IMR-90 (cell line): ENCODE measurements at regions not wholly inside any gene's neighbourhood (a gene's known extent, or its start where the extent isn't known, plus 50 kb on each side); places are given as distances from the start of the nearest gene placed in this dataset.
A peak's percentile ranks its signal among the peaks of the same experiment; 100 is the strongest.

Experiments
- ATAC-seq: fragments of 200-7000 bp; cut with Tn5 transposase; 2 replicates; pipeline ENCODE4 v1.9.1; 2020; ENCODE audit warnings: low read depth, mild to moderate bottlenecking, moderate library complexity
- BruUV-seq: library from RNA; stranded (reverse); fragments of 400-500 nt; replicated peaks from 2 replicates; lab custom pipeline; 2021; lab: Mats Ljungman, UMichigan
- CTCF ChIA-PET: fragments of 300-600 bp; formaldehyde crosslinking; extraction: SDS; loops from one replicate; lab custom pipeline; 2021; ENCODE audit warnings: antibody characterized with exemption; lab: Yijun Ruan, JAX
- POLR2A ChIA-PET: fragments of 300-600 bp; sonication (Branson Sonifier 250); formaldehyde crosslinking; loops from one replicate; lab custom pipeline; 2022; ENCODE audit warnings: antibody characterized with exemption; ENCODE audit not compliant: unreplicated experiment; lab: Charles Lee
- DNase-seq: peaks from one replicate; pipeline ENCODE4 v3.0.0; 2013
- H2AFZ ChIP-seq: replicated peaks from 2 replicates; pipeline ENCODE3; 2013; ENCODE audit warnings: low read length, mild to moderate bottlenecking; ENCODE audit not compliant: poor library complexity
- H2AK5ac ChIP-seq: 2 replicates; pipeline ENCODE4 v1.6.1; 2013; ENCODE audit warnings: low read depth, low read length, inconsistent platforms
- H2AK9ac ChIP-seq: replicated peaks from 2 replicates; pipeline ENCODE3; 2013; ENCODE audit warnings: mild to moderate bottlenecking, low read depth, low read length, moderate library complexity; ENCODE audit not compliant: poor library complexity
- H2BK120ac ChIP-seq: 2 replicates; pipeline ENCODE4 v1.6.1; 2013; ENCODE audit warnings: low read depth, low read length, inconsistent platforms
- H2BK15ac ChIP-seq: 3 replicates; pipeline ENCODE4 v1.6.1; 2013; ENCODE audit warnings: low read depth, low read length, inconsistent platforms
- H2BK20ac ChIP-seq: 2 replicates; pipeline ENCODE4 v1.6.1; 2013; ENCODE audit warnings: low read depth, mild to moderate bottlenecking, inconsistent platforms, low read length, moderate library complexity
- H2BK5ac ChIP-seq: 2 replicates; pipeline ENCODE4 v1.6.1; 2013; ENCODE audit warnings: mild to moderate bottlenecking, low read depth, low read length, inconsistent platforms; ENCODE audit not compliant: poor library complexity, severe bottlenecking
- H3K14ac ChIP-seq: replicated peaks from 2 replicates; pipeline ENCODE4 v1.6.1; 2013; ENCODE audit warnings: low read depth, low read length, inconsistent platforms
- H3K18ac ChIP-seq: 2 replicates; pipeline ENCODE4 v1.6.1; 2013; ENCODE audit warnings: low read depth, low read length, control low read depth
- H3K23ac ChIP-seq: 2 replicates; pipeline ENCODE4 v1.6.1; 2013; ENCODE audit warnings: low read depth, low read length, inconsistent platforms
- H3K27ac ChIP-seq: 2 replicates; pipeline ENCODE4 v1.5.1; 2013; ENCODE audit warnings: mild to moderate bottlenecking, control low read depth, low read length; ENCODE audit not compliant: insufficient read depth
- H3K27me3 ChIP-seq: 2 replicates; pipeline ENCODE4 v1.6.1; 2013; ENCODE audit warnings: low read length; ENCODE audit not compliant: control insufficient read depth, insufficient read depth
- H3K36me3 ChIP-seq: 2 replicates; pipeline ENCODE4 v1.6.1; 2013; ENCODE audit warnings: low read length, mixed read lengths; ENCODE audit not compliant: control insufficient read depth, insufficient read depth
- H3K4ac ChIP-seq: 2 replicates; pipeline ENCODE4 v1.6.1; 2013; ENCODE audit warnings: low read depth, low read length, inconsistent platforms
- H3K4me1 ChIP-seq: 2 replicates; pipeline ENCODE4 v1.6.1; 2013; ENCODE audit warnings: low read length, mixed read lengths; ENCODE audit not compliant: control insufficient read depth, insufficient read depth
- H3K4me2 ChIP-seq: 2 replicates; pipeline ENCODE4 v1.6.1; 2013; ENCODE audit warnings: low read depth, mild to moderate bottlenecking, control low read depth, low read length, moderate library complexity
- H3K4me3 ChIP-seq: 2 replicates; pipeline ENCODE4 v1.5.1; 2013; ENCODE audit warnings: low read depth, mild to moderate bottlenecking, control low read depth, low read length, moderate library complexity; ENCODE audit not compliant: insufficient read depth
- H3K56ac ChIP-seq: 2 replicates; pipeline ENCODE4 v1.6.1; 2013; ENCODE audit warnings: low read length, inconsistent platforms; ENCODE audit not compliant: insufficient read depth; ENCODE audit errors: extremely low read depth
- H3K79me1 ChIP-seq, 2 experiments: 2 replicates each; pipeline ENCODE4 v1.6.1; 2013; ENCODE audit warnings: low read length in 2 of 2, inconsistent platforms in 1 of 2, low read depth in 1 of 2
- H3K9ac ChIP-seq: 2 replicates; pipeline ENCODE4 v1.6.1; 2013; ENCODE audit warnings: low read depth, low read length, control low read depth
- H3K9me1 ChIP-seq: 2 replicates; pipeline ENCODE4 v1.6.1; 2013; ENCODE audit warnings: low read length, inconsistent platforms; ENCODE audit not compliant: insufficient read depth
- H3K9me3 ChIP-seq: 2 replicates; pipeline ENCODE4 v1.6.1; 2013; ENCODE audit warnings: low read length; ENCODE audit not compliant: control insufficient read depth, insufficient read depth
- H4K20me1 ChIP-seq: 2 replicates; pipeline ENCODE4 v1.6.1; 2013; ENCODE audit warnings: low read length, inconsistent platforms; ENCODE audit not compliant: insufficient read depth
- H4K5ac ChIP-seq: 2 replicates; pipeline ENCODE4 v1.6.1; 2013; ENCODE audit warnings: mild to moderate bottlenecking, low read depth, low read length, control low read depth
- H4K8ac ChIP-seq, 2 experiments: 2 replicates each; pipeline ENCODE4 v1.6.1; 2013; ENCODE audit warnings: low read depth in 2 of 2, low read length in 2 of 2, control low read depth in 1 of 2, inconsistent platforms in 1 of 2
- H4K91ac ChIP-seq: 2 replicates; pipeline ENCODE4 v1.6.1; 2013; ENCODE audit warnings: low read depth, low read length, inconsistent platforms; ENCODE audit not compliant: insufficient read depth
- CHD1 ChIP-seq: IDR thresholded peaks from 2 replicates; pipeline ENCODE4 v1.6.1; 2012; ENCODE audit warnings: low read depth, low read length, improper control_type of control experiment
- CTCF ChIP-seq: conservative IDR thresholded peaks from 2 replicates; pipeline ENCODE4 v1.5.1; 2012; ENCODE audit warnings: mild to moderate bottlenecking, low read depth, low read length, improper control_type of control experiment
- ELK1 ChIP-seq: fragments of 150-350 bp; IDR thresholded peaks from 2 replicates; pipeline ENCODE4 v1.6.1; 2016; ENCODE audit warnings: low read depth, mild to moderate bottlenecking, low read length, moderate library complexity, borderline replicate concordance
- FOS ChIP-seq: fragments of 150-350 bp; IDR thresholded peaks from 2 replicates; pipeline ENCODE4 v1.6.1; 2016; ENCODE audit warnings: low read depth, low read length
- MAFK ChIP-seq: IDR thresholded peaks from 2 replicates; pipeline ENCODE4 v1.6.1; 2012; ENCODE audit warnings: low read depth, low read length, improper control_type of control experiment
- MAZ ChIP-seq: IDR thresholded peaks from 2 replicates; pipeline ENCODE4 v1.6.1; 2012; ENCODE audit warnings: low read depth, mild to moderate bottlenecking, low read length, improper control_type of control experiment, moderate library complexity, borderline replicate concordance
- MXI1 ChIP-seq: IDR thresholded peaks from 2 replicates; pipeline ENCODE4 v1.6.1; 2012; ENCODE audit warnings: low read depth, mild to moderate bottlenecking, low read length, moderate library complexity, borderline replicate concordance
- NFE2L2 ChIP-seq: fragments of 150-350 bp; IDR thresholded peaks from 2 replicates; pipeline ENCODE4 v1.6.1; 2016; ENCODE audit warnings: low read depth, mild to moderate bottlenecking, low read length
- RFX5 ChIP-seq: IDR thresholded peaks from 2 replicates; pipeline ENCODE4 v1.8.0; 2012; ENCODE audit warnings: low read depth, mild to moderate bottlenecking, low read length, moderate library complexity
- SMC3 ChIP-seq: fragments of 150-350 bp; IDR thresholded peaks from 2 replicates; pipeline ENCODE4 v1.6.1; 2016; ENCODE audit warnings: low read depth, mild to moderate bottlenecking, antibody characterized with exemption, low read length, moderate library complexity
- WGBS, 2 experiments: methylation state at CpG; one replicate each; pipeline versions ENCODE4 v1.1.5 to v1.1.7; 2013; ENCODE audit warnings: missing lambda C conversion rate in 2 of 2; ENCODE audit not compliant: insufficient read length in 1 of 2; ENCODE audit errors: extremely low coverage in 2 of 2; 5-methylcytosine and 5-hydroxymethylcytosine counted together
- dilution Hi-C: fragments of 300-500 bp; cut with HindIII; formaldehyde crosslinking; loops from one replicate; pipeline ENCODE4 v1.14.3; 2018; ENCODE audit warnings: low sequenced_read_pairs; ENCODE audit not compliant: unreplicated experiment
- in situ Hi-C: fragments of 300-500 bp; cut with MboI; formaldehyde crosslinking; loops from 3 replicates; pipeline ENCODE4 v1.14.3; 2019; ENCODE audit warnings: low sequenced_read_pairs, inconsistent platforms, mixed read lengths
- intact Hi-C: fragments of 100-400 bp; cut with micrococcal nuclease; formaldehyde crosslinking; loops from 2 replicates; pipeline ENCODE4 v1.10.0; 2022

GRCh38 chr9:16184964-16185646 lies 632.3 kb downstream of the CCDC171 start:
- Histone ChIP-seq H3K4me2 (no peak overlapping the region), H3K23ac (no peak overlapping the region; the same call in 1 of the 2 replicates), H3K9me3 (peaks cover 2% of the 10 kb centered on the region), H3K27me3 (no peaks in the 10 kb centered on the region), H3K27ac (no peak overlapping the region), H4K20me1 (no peaks in the 10 kb centered on the region), H3K4me1 (peaks cover 5% of the 10 kb centered on the region), H4K5ac (no peak overlapping the region), H3K9me1 (no peaks in the 10 kb centered on the region), H2BK5ac (no peak overlapping the region), H3K4me3 (no peak overlapping the region), H3K36me3 (no peaks in the 10 kb centered on the region), H2BK20ac (no peak overlapping the region), H4K8ac (no peak overlapping the region), H3K79me1 (no peaks in the 10 kb centered on the region), H3K56ac (no peak overlapping the region), H2AFZ (peak overlapping the region; percentile 8), H2AK9ac (peak overlapping the region; percentile 31), H4K91ac (no peak overlapping the region), H2BK120ac (0 out of 2 replicates have a peak overlapping the region, but pooled peaks have one; percentile 33), H3K14ac (0 out of 2 replicates have a peak overlapping the region, but pooled peaks have one; percentile 55), H2AK5ac (no peak overlapping the region; the same call in 1 of the 2 replicates), H3K9ac (no peak overlapping the region), H3K18ac (no peak overlapping the region), H3K4ac (no peak overlapping the region), H2BK15ac (no peak overlapping the region)
- in situ Hi-C loops (no loop called here), intact Hi-C loops (no loop called here), dilution Hi-C loops (no loop called here)
- ATAC-seq (no peak), DNase-seq (no peak)
- no TSS peak for BruUV-seq
- ChIA-PET POLR2A (interaction anchor here (0.5 kb wide), 1 partner anchor 127 kb away, joined by 6 read pairs; no protein-coding TSS in a partner anchor), CTCF (no interaction called here)
- WGBS, 2 experiments, result no CpG with 5 or more reads among the region's 4 CpGs
- TF ChIP-seq MAZ (no peak), CTCF (no peak), CHD1 (no peak), SMC3 (no peak), ELK1 (no peak), RFX5 (no peak), NFE2L2 (no peak), MAFK (no peak), FOS (no peak), MXI1 (no peak)
